ENCODE measurements at regions not wholly inside any gene's neighbourhood (a gene's known extent, or its start where the extent isn't known, plus 50 kb on each side); places are given as distances from the start of the nearest gene placed in this dataset.

DNA sequence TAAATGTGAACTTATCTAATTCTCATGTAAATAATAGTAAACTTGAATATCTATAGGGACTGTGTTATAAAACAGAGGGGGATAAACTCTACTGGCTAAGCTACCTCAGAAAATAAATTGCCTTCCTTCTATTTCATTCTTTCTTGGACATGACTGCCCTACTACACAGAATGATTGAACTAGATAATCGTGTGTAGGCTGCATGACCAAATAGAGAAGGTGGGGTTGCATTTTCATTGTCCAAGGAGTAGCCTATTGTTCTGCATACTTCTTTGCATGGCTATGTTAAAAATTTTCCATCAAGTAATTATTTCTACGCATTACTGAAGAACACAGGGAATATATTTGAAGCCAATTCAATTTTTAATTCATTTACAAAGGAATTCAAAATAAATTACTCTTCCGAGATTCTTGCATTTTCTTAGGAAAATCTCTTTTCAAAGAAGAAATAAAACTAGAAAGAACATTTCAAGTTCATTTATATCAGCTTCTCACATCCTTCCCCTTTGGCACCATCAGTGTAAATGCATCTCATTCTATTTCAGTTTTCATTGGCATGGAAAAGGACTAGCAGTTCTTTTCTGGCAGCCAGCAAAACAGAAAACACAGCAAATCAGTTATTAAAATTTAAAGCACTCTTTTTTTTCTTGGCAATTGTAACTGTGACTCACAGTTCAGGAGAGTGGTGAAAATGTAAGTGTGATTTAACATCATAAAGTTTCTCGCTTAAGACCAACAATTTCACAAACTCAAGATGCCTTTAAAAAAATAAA is 714.7 kb downstream of the NCAM2 start:
- Mint-ChIP-seq H3K27me3 (ENCODE audit: low read depth in 3 of 3) (no peaks in the 10 kb centered on the region), H3K36me3 (no peaks in the 10 kb centered on the region), H3K4me1 (no peaks in the 10 kb centered on the region), H3K27ac (no peak overlapping the region), H3K4me3 (no peak overlapping the region), H3K9me3 (peaks cover 0 to 4% (median 0%) of the 10 kb centered on the region in 7 donors)
- Histone ChIP-seq H3K27me3 (ENCODE audit: control insufficient read depth in 2 of 2, insufficient read depth in 2 of 2, low read length in 2 of 2) (no peaks in the 10 kb centered on the region), H2AFZ (ENCODE audit: insufficient read depth, low read depth, low read length, poor library complexity, severe bottlenecking) (no peak overlapping the region), H3K4me1 (ENCODE audit: control insufficient read depth in 1 of 2, insufficient read depth in 2 of 2, low read length in 2 of 2) (no peaks in the 10 kb centered on the region), H3K4me2 (replicated peaks; ENCODE audit: extremely low read depth, low read length, poor library complexity, severe bottlenecking) (no peak overlapping the region), H3K4me3 (replicated peaks in 1 of 3; ENCODE audit: low read depth in 2 of 3, low read length in 3 of 3) (no peak overlapping the region), H4K20me1 (ENCODE audit: insufficient read depth, low read length) (no peaks in the 10 kb centered on the region), H3K27ac (ENCODE audit: low read depth in 1 of 2, low read length in 2 of 2) (no peak overlapping the region), H3K36me3 (replicated peaks in 1 of 2; ENCODE audit: control insufficient read depth in 1 of 2, insufficient read depth in 2 of 2, low read length in 2 of 2) (no peaks in the 10 kb centered on the region), H3K9me3 (replicated peaks in 1 of 2; ENCODE audit: control insufficient read depth in 1 of 2, insufficient read depth in 1 of 2, low read length in 2 of 2) (peaks cover 0 to 6% of the 10 kb centered on the region in 2 donors), H3K79me2 (ENCODE audit: insufficient read depth, low read length) (no peaks in the 10 kb centered on the region), H3K9ac (ENCODE audit: insufficient read depth, low read length, poor library complexity, severe bottlenecking) (no peak overlapping the region)
- TF ChIP-seq, protein P1, sequence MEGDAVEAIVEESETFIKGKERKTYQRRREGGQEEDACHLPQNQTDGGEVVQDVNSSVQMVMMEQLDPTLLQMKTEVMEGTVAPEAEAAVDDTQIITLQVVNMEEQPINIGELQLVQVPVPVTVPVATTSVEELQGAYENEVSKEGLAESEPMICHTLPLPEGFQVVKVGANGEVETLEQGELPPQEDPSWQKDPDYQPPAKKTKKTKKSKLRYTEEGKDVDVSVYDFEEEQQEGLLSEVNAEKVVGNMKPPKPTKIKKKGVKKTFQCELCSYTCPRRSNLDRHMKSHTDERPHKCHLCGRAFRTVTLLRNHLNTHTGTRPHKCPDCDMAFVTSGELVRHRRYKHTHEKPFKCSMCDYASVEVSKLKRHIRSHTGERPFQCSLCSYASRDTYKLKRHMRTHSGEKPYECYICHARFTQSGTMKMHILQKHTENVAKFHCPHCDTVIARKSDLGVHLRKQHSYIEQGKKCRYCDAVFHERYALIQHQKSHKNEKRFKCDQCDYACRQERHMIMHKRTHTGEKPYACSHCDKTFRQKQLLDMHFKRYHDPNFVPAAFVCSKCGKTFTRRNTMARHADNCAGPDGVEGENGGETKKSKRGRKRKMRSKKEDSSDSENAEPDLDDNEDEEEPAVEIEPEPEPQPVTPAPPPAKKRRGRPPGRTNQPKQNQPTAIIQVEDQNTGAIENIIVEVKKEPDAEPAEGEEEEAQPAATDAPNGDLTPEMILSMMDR (IDR thresholded peaks at IDR 0.05), result no peak
- DNase-seq, result no peak
- intact Hi-C loops (cut with micrococcal nuclease), result no loop called here
- WGBS (ENCODE audit: insufficient coverage), result 86% methylated on average over 1 of the region's 4 CpGs

DNA sequence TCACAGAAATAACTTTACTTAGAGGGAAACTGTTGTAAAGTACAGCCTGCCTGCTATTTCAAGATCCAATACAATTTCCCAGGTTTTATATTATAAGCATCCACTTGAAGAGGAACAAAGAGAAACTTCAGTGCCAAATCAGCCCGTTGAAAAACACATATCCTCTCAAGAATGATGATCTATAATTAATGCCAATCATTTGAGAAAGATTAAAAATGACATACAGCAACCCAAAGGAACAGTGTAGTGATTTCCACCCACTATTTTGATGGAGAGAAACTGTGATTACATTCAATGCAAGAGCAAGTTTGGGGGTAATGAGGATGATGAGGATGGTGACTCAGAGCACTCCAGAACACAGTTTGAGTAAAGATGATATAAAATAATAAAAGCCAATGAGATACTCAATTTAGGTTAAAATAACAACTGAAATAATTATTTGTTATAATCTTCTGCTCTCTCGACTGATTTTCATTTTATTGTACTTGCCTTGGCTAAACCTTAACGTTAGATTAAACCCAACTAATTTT is 715.5 kb downstream of the NCAM2 start:
- peaks cover 0 to 2% (median 0%) of the 10 kb centered on the region in 7 donors for H3K9me3 Mint-ChIP-seq
- H3K36me3 ChIP-seq (replicated peaks in 1 of 2; ENCODE audit: control insufficient read depth in 1 of 2, insufficient read depth in 2 of 2, low read length in 2 of 2), result no peaks in the 10 kb centered on the region
- H3K4me2 ChIP-seq (replicated peaks; ENCODE audit: extremely low read depth, low read length, poor library complexity, severe bottlenecking), result no peak overlapping the region
- no peaks in the 10 kb centered on the region for H4K20me1 ChIP-seq (ENCODE audit: insufficient read depth, low read length)
- H3K27me3 ChIP-seq (ENCODE audit: control insufficient read depth in 2 of 2, insufficient read depth in 2 of 2, low read length in 2 of 2), result no peaks in the 10 kb centered on the region
- no peak overlapping the region for H3K4me3 ChIP-seq (replicated peaks in 1 of 3; ENCODE audit: low read depth in 2 of 3, low read length in 3 of 3)
- no peak overlapping the region for H3K27ac ChIP-seq (ENCODE audit: low read depth in 1 of 2, low read length in 2 of 2)
- H2AFZ ChIP-seq (ENCODE audit: insufficient read depth, low read depth, low read length, poor library complexity, severe bottlenecking), result no peak overlapping the region
- no peaks in the 10 kb centered on the region for H3K4me1 ChIP-seq (ENCODE audit: control insufficient read depth in 1 of 2, insufficient read depth in 2 of 2, low read length in 2 of 2)
- intact Hi-C loops (cut with micrococcal nuclease), result no loop called here
- no peaks in the 10 kb centered on the region for H3K4me1 Mint-ChIP-seq
- no CpG with 5 or more reads among the region's 3 CpGs for WGBS (ENCODE audit: insufficient coverage)
- no peaks in the 10 kb centered on the region for H3K79me2 ChIP-seq (ENCODE audit: insufficient read depth, low read length)
- DNase-seq, result no peak
- no peaks in the 10 kb centered on the region for H3K27me3 Mint-ChIP-seq (ENCODE audit: low read depth in 3 of 3)
- peaks cover 0 to 6% of the 10 kb centered on the region in 2 donors for H3K9me3 ChIP-seq (replicated peaks in 1 of 2; ENCODE audit: control insufficient read depth in 1 of 2, insufficient read depth in 1 of 2, low read length in 2 of 2)
- H3K27ac Mint-ChIP-seq, result no peak overlapping the region
- no peak overlapping the region for H3K4me3 Mint-ChIP-seq
- TF ChIP-seq, protein P1 (IDR thresholded peaks at IDR 0.05), result no peak
- H3K36me3 Mint-ChIP-seq, result no peaks in the 10 kb centered on the region
- no peak overlapping the region for H3K9ac ChIP-seq (ENCODE audit: insufficient read depth, low read length, poor library complexity, severe bottlenecking)
